HUES6 (cell line): ENCODE measurements at regions not wholly inside any gene's neighbourhood (a gene's known extent, or its start where the extent isn't known, plus 50 kb on each side); places are given as distances from the start of the nearest gene placed in this dataset.

Experiments
- H3K27ac ChIP-seq: 2 replicates; pipeline ENCODE4 v1.7.0; 2013; ENCODE audit warnings: low read depth, mild to moderate bottlenecking, low read length, inconsistent platforms
- H3K27me3 ChIP-seq: 2 replicates; pipeline ENCODE4 v1.6.1; 2013; ENCODE audit warnings: low read length; ENCODE audit not compliant: control insufficient read depth, insufficient read depth
- H3K36me3 ChIP-seq: 2 replicates; pipeline ENCODE4 v1.6.1; 2013; ENCODE audit warnings: low read length; ENCODE audit not compliant: control insufficient read depth, insufficient read depth
- H3K4me1 ChIP-seq: 2 replicates; pipeline ENCODE4 v1.6.1; 2013; ENCODE audit warnings: low read length; ENCODE audit not compliant: control insufficient read depth, insufficient read depth
- H3K4me3 ChIP-seq: 2 replicates; pipeline ENCODE4 v1.5.1; 2013; ENCODE audit warnings: low read depth, low read length
- H3K9ac ChIP-seq: one replicate; pipeline ENCODE4 v1.6.1; 2013; ENCODE audit warnings: mild to moderate bottlenecking, low read length
- H3K9me3 ChIP-seq: 2 replicates; pipeline ENCODE4 v1.6.1; 2013; ENCODE audit warnings: low read depth, low read length; ENCODE audit not compliant: control insufficient read depth, insufficient read depth

GRCh38 chr18:6489977-6490376 lies 75.3 kb upstream of the L3MBTL4 start:
- H3K4me1 ChIP-seq = peaks cover 27% of the 10 kb centered on the region

GRCh38 chr18:6493194-6493593 lies 78.5 kb upstream of the L3MBTL4 start:
- Histone ChIP-seq H3K27ac (no peak overlapping the region), H3K4me3 (no peak overlapping the region), H3K9ac (no peak overlapping the region), H3K9me3 (no peaks in the 10 kb centered on the region), H3K36me3 (no peaks in the 10 kb centered on the region), H3K27me3 (no peaks in the 10 kb centered on the region), H3K4me1 (peaks cover 7% of the 10 kb centered on the region; the same call in 1 of the 2 replicates)

More at GRCh38 chr18:6489977-6490376, 75.3 kb upstream of the L3MBTL4 start:
- no peaks in the 10 kb centered on the region for H3K27me3 ChIP-seq
- no peak overlapping the region for H3K4me3 ChIP-seq
- no peak overlapping the region for H3K9ac ChIP-seq
- H3K27ac ChIP-seq = no peak overlapping the region
- no peaks in the 10 kb centered on the region for H3K9me3 ChIP-seq
- no peaks in the 10 kb centered on the region for H3K36me3 ChIP-seq

- H3K27ac ChIP-seq = no peak overlapping the region
- H3K27me3 ChIP-seq = no peaks in the 10 kb centered on the region
- H3K9me3 ChIP-seq = no peaks in the 10 kb centered on the region
- H3K9ac ChIP-seq = no peak overlapping the region
- no peak overlapping the region for H3K4me3 ChIP-seq
- no peaks in the 10 kb centered on the region for H3K36me3 ChIP-seq
- no peaks in the 10 kb centered on the region for H3K4me1 ChIP-seq
Measured at GRCh38 chr18:6495536-6495935, 80.8 kb upstream of the L3MBTL4 start.

- Histone ChIP-seq H3K9ac (no peak overlapping the region), H3K27ac (no peak overlapping the region), H3K4me1 (peaks cover 8% of the 10 kb centered on the region; the same call in 1 of the 2 replicates), H3K9me3 (no peaks in the 10 kb centered on the region), H3K36me3 (no peaks in the 10 kb centered on the region), H3K4me3 (no peak overlapping the region), H3K27me3 (no peaks in the 10 kb centered on the region)
Measured at GRCh38 chr18:6497543-6497942, 82.8 kb upstream of the L3MBTL4 start.

GRCh38 chr18:6498289-6498856 lies 83.7 kb upstream of the L3MBTL4 start:
- H3K27me3 ChIP-seq = no peaks in the 10 kb centered on the region
- no peak overlapping the region for H3K27ac ChIP-seq
- H3K36me3 ChIP-seq = no peaks in the 10 kb centered on the region
- H3K9ac ChIP-seq = no peak overlapping the region
- no peak overlapping the region for H3K4me3 ChIP-seq
- no peaks in the 10 kb centered on the region for H3K9me3 ChIP-seq
- peaks cover 10% of the 10 kb centered on the region; the same call in 1 of the 2 replicates for H3K4me1 ChIP-seq

- no peaks in the 10 kb centered on the region for H3K9me3 ChIP-seq
- H3K27ac ChIP-seq = no peak overlapping the region
- no peak overlapping the region for H3K9ac ChIP-seq
- no peak overlapping the region for H3K4me3 ChIP-seq
- H3K4me1 ChIP-seq = peaks cover 10% of the 10 kb centered on the region; the same call in 1 of the 2 replicates
- H3K36me3 ChIP-seq = no peaks in the 10 kb centered on the region
- H3K27me3 ChIP-seq = no peaks in the 10 kb centered on the region
Measured at GRCh38 chr18:6504605-6505497, 90.1 kb upstream of the L3MBTL4 start.

- Histone ChIP-seq H3K4me3 (no peak overlapping the region), H3K4me1 (peaks cover 10% of the 10 kb centered on the region; the same call in 1 of the 2 replicates), H3K27me3 (no peaks in the 10 kb centered on the region), H3K36me3 (no peaks in the 10 kb centered on the region), H3K9ac (no peak overlapping the region), H3K27ac (no peak overlapping the region), H3K9me3 (no peaks in the 10 kb centered on the region)
Measured at GRCh38 chr18:6505498-6505875, 90.8 kb upstream of the L3MBTL4 start.

- Histone ChIP-seq H3K9me3 (no peaks in the 10 kb centered on the region), H3K27ac (no peak overlapping the region), H3K4me3 (no peak overlapping the region), H3K9ac (no peak overlapping the region), H3K36me3 (no peaks in the 10 kb centered on the region), H3K4me1 (no peaks in the 10 kb centered on the region), H3K27me3 (no peaks in the 10 kb centered on the region)
Measured at GRCh38 chr18:6509417-6509816, 94.7 kb upstream of the L3MBTL4 start.

- Histone ChIP-seq H3K4me1 (no peaks in the 10 kb centered on the region), H3K27me3 (no peaks in the 10 kb centered on the region), H3K27ac (no peak overlapping the region), H3K36me3 (no peaks in the 10 kb centered on the region), H3K9ac (no peak overlapping the region), H3K4me3 (no peak overlapping the region), H3K9me3 (no peaks in the 10 kb centered on the region)
Measured at GRCh38 chr18:6509832-6510231, 95.1 kb upstream of the L3MBTL4 start.

GRCh38 chr18:6520901-6521300 lies 106.2 kb upstream of the L3MBTL4 start:
- H3K9ac ChIP-seq = no peak overlapping the region
- no peaks in the 10 kb centered on the region for H3K36me3 ChIP-seq
- no peak overlapping the region for H3K4me3 ChIP-seq
- H3K4me1 ChIP-seq = no peaks in the 10 kb centered on the region
- 0 out of 2 replicates have a peak, but pooled peaks cover 2% of the 10 kb centered on the region for H3K9me3 ChIP-seq
- H3K27ac ChIP-seq = no peak overlapping the region
- H3K27me3 ChIP-seq = no peaks in the 10 kb centered on the region

- Histone ChIP-seq H3K4me1 (no peaks in the 10 kb centered on the region), H3K27me3 (no peaks in the 10 kb centered on the region), H3K9ac (no peak overlapping the region)
Measured at GRCh38 chr18:6521803-6522418, 107.2 kb upstream of the L3MBTL4 start.

More at GRCh38 chr18:6521803-6522418, 107.2 kb upstream of the L3MBTL4 start:
- Histone ChIP-seq H3K4me3 (no peak overlapping the region), H3K27ac (no peak overlapping the region), H3K36me3 (no peaks in the 10 kb centered on the region), H3K9me3 (0 out of 2 replicates have a peak, but pooled peaks cover 2% of the 10 kb centered on the region)
